ENCODE measurements at regions not wholly inside any gene's neighbourhood (a gene's known extent, or its start where the extent isn't known, plus 50 kb on each side); places are given as distances from the start of the nearest gene placed in this dataset.

GRCh38 chr6:165774903-165775601 is 112.0 kb upstream of the PDE10A start:
- intact Hi-C loops (cut with DNase I): no loop called here

GRCh38 chr6:165770397-165771082 is 107.5 kb upstream of the PDE10A start:
- Histone ChIP-seq H3K27ac (ENCODE audit: low read depth in 2 of 2, low read length in 2 of 2) (no peak overlapping the region), H3K36me3 (ENCODE audit: control insufficient read depth in 2 of 3, insufficient read depth in 3 of 3, low read length in 3 of 3) (no peaks in the 10 kb centered on the region), H3K4me3 (ENCODE audit: low read length in 3 of 3) (no peak overlapping the region), H3K27me3 (ENCODE audit: control insufficient read depth, insufficient read depth, low read length) (no peaks in the 10 kb centered on the region), H3K9me3 (ENCODE audit: control insufficient read depth in 2 of 3, insufficient read depth in 1 of 3, low read length in 3 of 3) (no peaks in the 10 kb centered on the region), H3K9ac (ENCODE audit: low read length in 3 of 3) (no peak overlapping the region), H3K4me1 (ENCODE audit: control insufficient read depth in 2 of 3, insufficient read depth in 2 of 3, low read depth in 1 of 3, low read length in 3 of 3) (peaks cover 0 to 3% (median 0%) of the 10 kb centered on the region in 3 donors)
- TF ChIP-seq CTCF (IDR thresholded peaks at IDR 0.05; ENCODE audit: borderline replicate concordance, extremely low read depth, insufficient read depth): no peak
- no peak for DNase-seq
- intact Hi-C loops (cut with DNase I): no loop called here
- FAIRE-seq: no peak

More at GRCh38 chr6:165774903-165775601, 112.0 kb upstream of the PDE10A start:
- Histone ChIP-seq H3K9ac (ENCODE audit: low read length in 3 of 3) (no peak overlapping the region), H3K36me3 (ENCODE audit: control insufficient read depth in 2 of 3, insufficient read depth in 3 of 3, low read length in 3 of 3) (no peaks in the 10 kb centered on the region), H3K9me3 (ENCODE audit: control insufficient read depth in 2 of 3, insufficient read depth in 1 of 3, low read length in 3 of 3) (no peaks in the 10 kb centered on the region), H3K4me3 (ENCODE audit: low read length in 3 of 3) (no peak overlapping the region), H3K4me1 (ENCODE audit: control insufficient read depth in 2 of 3, insufficient read depth in 2 of 3, low read depth in 1 of 3, low read length in 3 of 3) (peaks cover 0 to 3% (median 0%) of the 10 kb centered on the region in 3 donors), H3K27me3 (ENCODE audit: control insufficient read depth, insufficient read depth, low read length) (no peaks in the 10 kb centered on the region), H3K27ac (ENCODE audit: low read depth in 2 of 2, low read length in 2 of 2) (no peak overlapping the region)
- no peak for FAIRE-seq
- DNase-seq: peak in 4 of 5 donors; percentile 43 to 82 (median 70)
- TF ChIP-seq CTCF (IDR thresholded peaks at IDR 0.05; ENCODE audit: borderline replicate concordance, extremely low read depth, insufficient read depth): no peak

- intact Hi-C loops (cut with DNase I): no loop called here
- no peak for DNase-seq
- Histone ChIP-seq H3K4me3 (ENCODE audit: low read length in 3 of 3) (no peak overlapping the region), H3K4me1 (ENCODE audit: control insufficient read depth in 2 of 3, insufficient read depth in 2 of 3, low read depth in 1 of 3, low read length in 3 of 3) (no peaks in the 10 kb centered on the region), H3K9me3 (ENCODE audit: control insufficient read depth in 2 of 3, insufficient read depth in 1 of 3, low read length in 3 of 3) (no peaks in the 10 kb centered on the region), H3K27me3 (ENCODE audit: control insufficient read depth, insufficient read depth, low read length) (no peaks in the 10 kb centered on the region), H3K9ac (ENCODE audit: low read length in 3 of 3) (no peak overlapping the region), H3K27ac (ENCODE audit: low read depth in 2 of 2, low read length in 2 of 2) (no peak overlapping the region), H3K36me3 (ENCODE audit: control insufficient read depth in 2 of 3, insufficient read depth in 3 of 3, low read length in 3 of 3) (no peaks in the 10 kb centered on the region)
- FAIRE-seq: no peak
- TF ChIP-seq CTCF (IDR thresholded peaks at IDR 0.05; ENCODE audit: borderline replicate concordance, extremely low read depth, insufficient read depth): no peak
Observed at GRCh38 chr6:165769884-165770283, 106.8 kb upstream of the PDE10A start.

Data from kidney (tissue), 13 donors.